AG04449 (cell line): ENCODE measurements at regions not wholly inside any gene's neighbourhood (a gene's known extent, or its start where the extent isn't known, plus 50 kb on each side); places are given as distances from the start of the nearest gene placed in this dataset.

Source experiments
- CTCF ChIA-PET: fragments of 350-600 bp; formaldehyde crosslinking; extraction: SDS; loops from one replicate; lab custom pipeline; 2021; ENCODE audit warnings: antibody characterized with exemption; lab: Yijun Ruan, JAX
- POLR2A ChIA-PET: fragments of 400-600, 350-600 bp; formaldehyde crosslinking; extraction: SDS; loops from one replicate; lab custom pipeline; 2020; ENCODE audit warnings: antibody characterized with exemption, inconsistent platforms; lab: Yijun Ruan, JAX
- DNase-seq: peaks from one replicate; pipeline ENCODE4 v3.0.0-alpha.2; 2010; ENCODE audit warnings: low read depth, low spot score
- H3K4me3 ChIP-seq: 2 replicates; pipeline ENCODE4 v1.5.1; 2011; ENCODE audit warnings: low read depth, mild to moderate bottlenecking, control low read depth, low read length
- CTCF ChIP-seq: IDR thresholded peaks from one replicate; pipeline ENCODE4 v1.5.1; 2011; ENCODE audit warnings: mild to moderate bottlenecking, moderate library complexity, low read length, control low read depth, inconsistent platforms; ENCODE audit not compliant: insufficient read depth; ENCODE audit errors: missing control alignments

- H3K4me3 ChIP-seq, result no peak overlapping the region
- ChIA-PET CTCF (no interaction called here), POLR2A (no interaction called here)
- no peak for TF ChIP-seq CTCF
- DNase-seq, result no peak
Observed at GRCh38 chr13:105273665-105274222, 1261.7 kb downstream of the EFNB2 start.

GRCh38 chr13:105272660-105273631 is 1262.5 kb downstream of the EFNB2 start:
- no peak for TF ChIP-seq CTCF
- no peak overlapping the region for H3K4me3 ChIP-seq
- POLR2A ChIA-PET, result no interaction called here
- no peak for DNase-seq
- CTCF ChIA-PET, result no interaction called here

GRCh38 chr13:105266615-105267014 is 1268.8 kb downstream of the EFNB2 start:
- H3K4me3 ChIP-seq, result no peak overlapping the region
- CTCF ChIA-PET, result no interaction called here

DNA sequence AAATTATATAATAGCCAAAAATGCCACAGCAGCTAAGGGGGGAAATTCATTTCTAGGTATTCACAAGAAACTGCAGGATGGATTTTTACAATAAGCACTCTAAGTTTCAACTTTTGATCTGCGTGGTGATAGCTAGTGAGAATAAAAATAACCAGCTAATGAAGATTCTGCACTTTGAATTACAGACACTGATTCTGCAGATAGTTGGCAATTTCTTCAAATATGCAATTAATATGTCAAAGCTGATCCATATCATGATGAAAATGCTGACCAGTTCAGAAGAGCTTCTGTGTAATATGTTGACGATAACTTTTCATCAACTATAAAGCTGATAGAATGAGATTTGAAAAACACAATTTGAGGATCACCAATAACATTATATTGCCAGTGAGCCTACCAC is 1272.9 kb downstream of the EFNB2 start:
- no peak overlapping the region for H3K4me3 ChIP-seq
- no peak for DNase-seq
- CTCF ChIA-PET, result interaction anchor here (1.0 kb wide), 1 partner anchor 17 kb away, joined by 3 read pairs; no protein-coding TSS in a partner anchor
- POLR2A ChIA-PET, result no interaction called here
- TF ChIP-seq CTCF, result no peak

More at GRCh38 chr13:105266615-105267014, 1268.8 kb downstream of the EFNB2 start:
- POLR2A ChIA-PET, result no interaction called here
- DNase-seq, result no peak
- no peak for TF ChIP-seq CTCF

DNA sequence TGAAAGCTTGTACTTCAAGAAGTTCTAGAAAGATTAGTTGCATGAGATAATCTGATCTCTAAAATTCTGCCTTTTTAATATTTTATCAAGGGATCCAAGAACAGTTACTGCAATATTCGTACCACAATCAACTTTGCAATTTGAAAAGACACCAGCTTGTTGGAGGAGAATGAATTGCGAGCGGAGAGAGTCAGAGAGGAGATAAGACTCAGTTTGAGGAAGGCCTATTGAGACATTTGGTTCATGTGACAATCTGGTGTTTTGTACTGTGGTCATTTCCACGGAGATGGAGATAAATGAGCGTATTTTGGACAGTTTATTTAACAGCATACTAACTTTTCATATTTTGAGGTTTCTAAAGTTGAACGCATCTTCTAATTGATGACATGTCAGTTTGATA is 1276.0 kb downstream of the EFNB2 start:
- ChIA-PET CTCF (no interaction called here), POLR2A (no interaction called here)
- no peak for TF ChIP-seq CTCF
- H3K4me3 ChIP-seq, result no peak overlapping the region
- no peak for DNase-seq

- ChIA-PET CTCF (no interaction called here), POLR2A (no interaction called here)
- H3K4me3 ChIP-seq, result no peak overlapping the region
- TF ChIP-seq CTCF, result no peak
- DNase-seq, result no peak
Observed at GRCh38 chr13:105255472-105255871, 1280.0 kb downstream of the EFNB2 start.
